IMR-90 (cell line): ENCODE measurements at regions not wholly inside any gene's neighbourhood (a gene's known extent, or its start where the extent isn't known, plus 50 kb on each side); places are given as distances from the start of the nearest gene placed in this dataset.

Experiments used
- CTCF ChIP-seq: conservative IDR thresholded peaks from 2 replicates; pipeline ENCODE4 v1.5.1; 2012; ENCODE audit warnings: mild to moderate bottlenecking, low read depth, low read length, improper control_type of control experiment
- FOS ChIP-seq: fragments of 150-350 bp; IDR thresholded peaks from 2 replicates; pipeline ENCODE4 v1.6.1; 2016; ENCODE audit warnings: low read depth, low read length

DNA sequence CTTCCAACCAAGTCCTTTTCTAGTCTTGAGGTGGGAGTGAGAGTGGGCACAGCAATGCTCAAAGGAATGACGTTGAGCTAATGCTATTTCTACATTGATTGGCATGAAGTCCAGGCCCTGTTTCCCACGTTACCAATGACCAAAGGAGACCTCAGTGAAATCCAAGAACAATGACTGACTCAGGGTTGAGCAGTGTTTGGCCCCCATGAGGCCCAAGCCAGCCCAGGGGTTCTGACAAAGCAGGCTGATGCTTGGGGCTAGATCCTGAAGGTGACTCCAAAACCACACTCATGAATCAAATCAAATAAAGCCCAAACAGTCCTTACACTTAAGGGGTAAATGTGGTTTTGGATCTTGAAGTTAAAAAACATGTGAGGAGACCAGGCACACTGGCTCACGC, 278.5 kb upstream of the GJB5 start:
- TF ChIP-seq FOS (no peak), CTCF (no peak)
